WTC11 (cell line): ENCODE measurements at regions not wholly inside any gene's neighbourhood (a gene's known extent, or its start where the extent isn't known, plus 50 kb on each side); places are given as distances from the start of the nearest gene placed in this dataset.

Experiments used
- ATAC-seq: fragments of 200-7000 bp; cut with Tn5 transposase; 2 replicates; pipeline ENCODE4 v1.10.0; 2021; ENCODE audit warnings: mild to moderate bottlenecking, moderate library complexity
- CTCF ChIA-PET: fragments of 300-600 bp; sonication (Branson Sonifier 250); formaldehyde crosslinking; loops from one replicate; lab custom pipeline; 2021; ENCODE audit warnings: antibody characterized with exemption; lab: Charles Lee
- POLR2A ChIA-PET: fragments of 350-600 bp; sonication (Branson Sonifier 250); formaldehyde crosslinking; loops from one replicate; lab custom pipeline; 2021; ENCODE audit warnings: antibody characterized with exemption; lab: Charles Lee
- DNase-seq: peaks from one replicate; pipeline ENCODE4 v3.0.0; 2021; ENCODE audit warnings: low spot score
- H3K27ac Mint-ChIP-seq: 2 replicates; pipeline ENCODE4 v1.8.0; 2021; ENCODE audit warnings: mixed read lengths
- H3K27me3 Mint-ChIP-seq: 2 replicates; pipeline ENCODE4 v1.8.0; 2021; ENCODE audit warnings: low read depth, mild to moderate bottlenecking, moderate library complexity, mixed read lengths
- H3K36me3 Mint-ChIP-seq: 2 replicates; pipeline ENCODE4 v1.8.0; 2021; ENCODE audit warnings: mixed read lengths
- H3K4me1 Mint-ChIP-seq: 2 replicates; pipeline ENCODE4 v1.8.0; 2022; ENCODE audit warnings: mixed read lengths
- H3K4me3 Mint-ChIP-seq: 2 replicates; pipeline ENCODE4 v1.8.0; 2021; ENCODE audit warnings: mild to moderate bottlenecking, moderate library complexity, mixed read lengths
- H3K9me3 Mint-ChIP-seq: 2 replicates; pipeline ENCODE4 v1.8.0; 2021; ENCODE audit warnings: mixed read lengths
- CDX4 ChIP-seq: fragments of 250-450 bp; sonication (Bioruptor Pico); IDR thresholded peaks from 2 replicates; pipeline ENCODE4 v1.9.0; 2021; ENCODE audit warnings: moderate library complexity, mild to moderate bottlenecking, inconsistent platforms, borderline replicate concordance
- CREM ChIP-seq: sonication (generic); formaldehyde crosslinking; IDR thresholded peaks from 2 replicates; pipeline ENCODE4 v1.8.1; 2022; ENCODE audit warnings: mild to moderate bottlenecking, missing genetic modification reagents, moderate library complexity
- E2F5 ChIP-seq: sonication (generic); formaldehyde crosslinking; IDR thresholded peaks from 2 replicates; pipeline ENCODE4 v1.8.1; 2022; ENCODE audit warnings: mild to moderate bottlenecking, moderate library complexity, missing genetic modification reagents
- FOXJ3 ChIP-seq: sonication (generic); formaldehyde crosslinking; IDR thresholded peaks from 2 replicates; pipeline ENCODE4 v1.9.0; 2021; ENCODE audit warnings: missing genetic modification reagents, mild to moderate bottlenecking, borderline replicate concordance
- FOXK1 ChIP-seq: sonication (generic); formaldehyde crosslinking; IDR thresholded peaks from 2 replicates; pipeline ENCODE4 v1.8.0; 2022; ENCODE audit warnings: mild to moderate bottlenecking, moderate library complexity, missing genetic modification reagents
- GABPB1 ChIP-seq: sonication (generic); formaldehyde crosslinking; IDR thresholded peaks from 2 replicates; pipeline ENCODE4 v1.8.1; 2023; ENCODE audit warnings: mild to moderate bottlenecking, missing genetic modification reagents
- GRHL2 ChIP-seq: fragments of 250-450 bp; sonication (Bioruptor Pico); IDR thresholded peaks from 2 replicates; pipeline ENCODE4 v1.8.0; 2022; ENCODE audit warnings: mild to moderate bottlenecking, moderate library complexity; ENCODE audit not compliant: insufficient replicate concordance, severe bottlenecking
- GTF2I ChIP-seq: fragments of 250-450 bp; sonication (Bioruptor Pico); conservative IDR thresholded peaks from 2 replicates; pipeline ENCODE4 v1.4.0; 2021; ENCODE audit warnings: mild to moderate bottlenecking
- JAZF1 ChIP-seq: fragments of 250-450 bp; sonication (Bioruptor Pico); IDR thresholded peaks from 2 replicates; pipeline ENCODE4 v1.9.0; 2021; ENCODE audit warnings: moderate library complexity, mild to moderate bottlenecking, inconsistent platforms
- KAT7 ChIP-seq: sonication (generic); formaldehyde crosslinking; IDR thresholded peaks from 2 replicates; pipeline ENCODE4 v1.8.1; 2023; ENCODE audit warnings: missing genetic modification reagents, mild to moderate bottlenecking, borderline replicate concordance
- MLX ChIP-seq: sonication (generic); formaldehyde crosslinking; IDR thresholded peaks from 2 replicates; pipeline ENCODE4 v1.8.1; 2023; ENCODE audit warnings: mild to moderate bottlenecking, missing genetic modification reagents, moderate library complexity
- MYBL2 ChIP-seq: sonication (generic); formaldehyde crosslinking; IDR thresholded peaks from 2 replicates; pipeline ENCODE4 v1.8.1; 2023; ENCODE audit warnings: mild to moderate bottlenecking, moderate library complexity, missing genetic modification reagents
- NFATC4 ChIP-seq: fragments of 250-450 bp; sonication (Bioruptor Pico); IDR thresholded peaks from 2 replicates; pipeline ENCODE4 v1.9.0; 2021; ENCODE audit warnings: mild to moderate bottlenecking
- NR3C1 ChIP-seq: sonication (generic); formaldehyde crosslinking; conservative IDR thresholded peaks from 2 replicates; pipeline ENCODE4 v1.8.1; 2023; ENCODE audit warnings: low read depth, mild to moderate bottlenecking, missing genetic modification reagents
- PRRX2 ChIP-seq: fragments of 250-450 bp; sonication (Bioruptor Pico); IDR thresholded peaks from 2 replicates; pipeline ENCODE4 v1.8.0; 2021; ENCODE audit warnings: mild to moderate bottlenecking
- RELA ChIP-seq: sonication (generic); formaldehyde crosslinking; IDR thresholded peaks from 2 replicates; pipeline ENCODE4 v1.8.1; 2022; ENCODE audit warnings: missing genetic modification reagents, mild to moderate bottlenecking, borderline replicate concordance
- TCF7 ChIP-seq: sonication (generic); formaldehyde crosslinking; IDR thresholded peaks from 2 replicates; pipeline ENCODE4 v1.8.0; 2022; ENCODE audit warnings: mild to moderate bottlenecking, low read depth, missing genetic modification reagents, moderate library complexity
- TEAD4 ChIP-seq: sonication (generic); formaldehyde crosslinking; IDR thresholded peaks from 2 replicates; pipeline ENCODE4 v1.8.0; 2022; ENCODE audit warnings: mild to moderate bottlenecking, missing genetic modification reagents
- ZNF219 ChIP-seq: sonication (generic); formaldehyde crosslinking; IDR thresholded peaks from 2 replicates; pipeline ENCODE4 v1.8.0; 2023; ENCODE audit warnings: missing genetic modification reagents, mild to moderate bottlenecking, borderline replicate concordance
- ZNF263 ChIP-seq: sonication (generic); formaldehyde crosslinking; IDR thresholded peaks from 2 replicates; pipeline ENCODE4 v1.8.1; 2022; ENCODE audit warnings: low read depth, mild to moderate bottlenecking, moderate library complexity, missing genetic modification reagents
- ZNF281 ChIP-seq: sonication (generic); formaldehyde crosslinking; IDR thresholded peaks from 2 replicates; pipeline ENCODE4 v1.8.0; 2023; ENCODE audit warnings: mild to moderate bottlenecking, missing genetic modification reagents
- ZNF532 ChIP-seq: fragments of 250-450 bp; sonication (Bioruptor Pico); IDR thresholded peaks from 2 replicates; pipeline ENCODE4 v1.9.0; 2021; ENCODE audit warnings: mild to moderate bottlenecking, borderline replicate concordance

GRCh38 chr10:62671104-62671503 is 133.4 kb upstream of the ADO start:
- POLR2A ChIA-PET: no interaction called here
- CTCF ChIA-PET: interaction anchor here (0.6 to 1.0 kb wide), 2 partner anchors 14 to 60 kb away, joined by 3 to 4 read pairs; no protein-coding TSS in a partner anchor
- H3K27ac Mint-ChIP-seq: no peak overlapping the region

GRCh38 chr10:62681211-62681940 is 123.1 kb upstream of the ADO start:
- peaks cover 10% of the 10 kb centered on the region for H3K4me1 Mint-ChIP-seq
- no peak overlapping the region for H3K4me3 Mint-ChIP-seq
- no peak overlapping the region for H3K27ac Mint-ChIP-seq
- ATAC-seq: peak; percentile 100
- peaks cover 25% of the 10 kb centered on the region for H3K36me3 Mint-ChIP-seq
- POLR2A ChIA-PET: no interaction called here
- CTCF ChIA-PET: interaction anchor here (0.7 to 1.6 kb wide), 5 partner anchors 9 to 137 kb away, joined by 3 to 11 read pairs (median 5); no protein-coding TSS in a partner anchor
- H3K27me3 Mint-ChIP-seq: peaks cover 8% of the 10 kb centered on the region
- peaks cover 34% of the 10 kb centered on the region for H3K9me3 Mint-ChIP-seq
- DNase-seq: peak; percentile 49
- TF ChIP-seq FOXJ3 (CRISPR knock-in tag) (no peak), GABPB1 (CRISPR knock-in tag) (no peak), ZNF219 (CRISPR knock-in tag) (no peak), GTF2I (CRISPR knock-in tag) (no peak), CREM (CRISPR knock-in tag) (no peak), NR3C1 (CRISPR knock-in tag) (no peak), E2F5 (CRISPR knock-in tag) (no peak), ZNF263 (CRISPR knock-in tag) (no peak), TCF7 (CRISPR knock-in tag) (no peak), RELA (CRISPR knock-in tag) (no peak), ZNF281 (no peak), PRRX2 (CRISPR knock-in tag) (no peak), GRHL2 (CRISPR knock-in tag) (no peak)

More at GRCh38 chr10:62671104-62671503, 133.4 kb upstream of the ADO start:
- no peaks in the 10 kb centered on the region for H3K27me3 Mint-ChIP-seq
- H3K9me3 Mint-ChIP-seq: peaks cover 13% of the 10 kb centered on the region
- no peak overlapping the region for H3K4me3 Mint-ChIP-seq
- ATAC-seq (no peak), DNase-seq (no peak)
- no peak for TF ChIP-seq JAZF1 (CRISPR knock-in tag)
- TF ChIP-seq MYBL2 (CRISPR knock-in tag): no peak
- TF ChIP-seq ZNF532 (CRISPR knock-in tag): no peak
- TF ChIP-seq KAT7 (CRISPR knock-in tag): no peak
- no peak for TF ChIP-seq TEAD4 (CRISPR knock-in tag)
- TF ChIP-seq FOXK1 (CRISPR knock-in tag): no peak
- no peak for TF ChIP-seq NFATC4 (CRISPR knock-in tag)
- no peak for TF ChIP-seq CDX4 (CRISPR knock-in tag)
- TF ChIP-seq TCF7 (CRISPR knock-in tag): no peak
- TF ChIP-seq MLX (CRISPR knock-in tag): no peak
- H3K36me3 Mint-ChIP-seq: no peaks in the 10 kb centered on the region; the same call in 1 of the 2 replicates
- H3K4me1 Mint-ChIP-seq: peaks cover 10% of the 10 kb centered on the region
